DMS114 treated with DMSO at 0.1 percent for 48 hours (cell line): ENCODE measurements at regions not wholly inside any gene's neighbourhood (a gene's known extent, or its start where the extent isn't known, plus 50 kb on each side); places are given as distances from the start of the nearest gene placed in this dataset.

Experiments used
- DNase-seq: peaks from one replicate; lab custom pipeline; 2025; ENCODE audit not compliant: unreplicated experiment; lab: John Stamatoyannopoulos, UW

DNA sequence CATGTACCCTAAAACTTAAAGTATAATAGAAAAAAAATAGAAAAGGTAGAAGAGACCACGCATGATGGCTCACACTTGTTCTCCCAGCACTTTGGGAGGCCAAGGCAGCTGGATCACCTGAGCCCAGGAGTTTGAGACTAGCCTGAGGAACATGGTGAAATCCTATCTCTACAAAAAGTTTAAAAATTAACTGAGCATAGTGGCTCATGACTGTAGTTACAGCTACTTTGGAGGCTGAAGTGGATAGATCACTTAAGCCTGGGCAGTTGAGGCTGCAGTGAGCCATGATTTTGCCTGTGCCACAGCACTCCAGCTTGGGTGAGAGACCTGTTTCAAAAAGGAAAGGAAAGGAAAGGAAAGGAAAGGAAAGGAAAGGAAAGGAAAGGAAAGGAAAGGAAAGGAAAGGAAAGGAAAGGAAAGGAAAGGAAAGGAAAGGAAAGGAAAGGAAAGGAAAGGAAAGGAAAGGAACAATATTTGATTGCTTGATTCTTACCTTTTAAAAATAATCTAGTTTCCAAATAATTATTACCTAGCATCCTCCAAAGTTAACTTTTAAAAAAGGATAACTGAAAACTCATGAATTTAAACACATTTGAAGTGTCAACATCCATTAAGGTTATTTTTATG, 99.9 kb upstream of the PAX6 start:
- DNase-seq: no peak

DNA sequence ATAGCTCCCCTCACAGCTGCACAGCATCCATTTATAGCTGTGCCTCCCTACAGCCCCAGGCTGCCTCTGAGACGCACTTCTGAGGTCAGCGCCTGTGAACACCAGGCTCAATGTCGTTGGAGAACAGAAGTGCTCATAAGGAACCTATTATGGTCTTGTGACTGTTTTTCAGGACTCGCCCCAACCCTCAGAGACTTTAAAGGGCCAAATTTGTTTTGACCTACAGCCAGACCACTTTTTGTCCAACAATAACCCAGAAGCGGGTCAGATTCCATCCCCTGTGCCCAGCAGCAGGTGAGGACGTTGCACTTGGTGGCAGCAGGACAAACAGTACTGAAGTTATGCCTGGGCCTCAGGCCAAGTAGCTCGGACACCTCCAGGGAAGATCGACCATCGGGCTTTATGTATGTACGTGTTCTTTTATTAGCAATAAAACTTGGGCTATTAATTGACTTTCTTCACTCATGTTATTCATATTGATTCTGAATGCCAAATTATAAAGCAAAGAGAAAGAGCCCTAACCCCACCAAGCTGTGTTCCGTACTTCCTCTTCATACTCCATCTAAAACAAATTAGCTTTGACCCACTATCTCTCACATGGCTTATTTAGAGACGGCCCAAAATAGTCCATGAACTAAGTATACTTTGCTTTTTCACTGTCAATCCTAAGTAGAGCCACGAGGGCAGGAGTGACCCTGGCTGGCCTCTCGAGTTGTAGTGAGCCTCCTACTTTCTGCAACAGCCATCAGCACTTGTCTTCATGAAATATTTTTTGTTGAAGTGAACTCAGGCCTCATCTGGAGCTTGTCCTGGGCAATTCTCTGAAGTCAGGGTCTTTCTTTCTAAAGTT, 92.3 kb upstream of the PAX6 start:
- DNase-seq: no peak

DNA sequence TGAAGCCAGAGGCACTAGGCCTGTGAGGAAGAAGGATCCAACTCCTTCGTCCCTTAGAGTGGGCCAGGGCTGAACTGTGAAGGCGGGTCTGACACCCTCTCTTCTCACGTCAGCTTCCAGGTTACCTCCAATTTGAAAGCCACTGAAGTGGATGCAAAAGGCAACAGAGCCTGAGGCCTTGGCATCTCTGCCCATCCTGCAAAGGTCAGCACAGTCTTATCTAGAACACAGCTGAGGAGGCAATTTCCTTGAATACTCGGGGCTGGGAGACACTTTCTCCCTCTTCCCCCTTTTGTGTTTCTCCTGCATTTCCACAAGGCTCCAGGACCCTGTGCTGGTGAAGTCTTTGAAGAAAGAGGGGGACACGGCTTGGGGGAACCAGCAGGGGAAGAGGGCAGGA, 91.6 kb upstream of the PAX6 start:
- no peak for DNase-seq

DNA sequence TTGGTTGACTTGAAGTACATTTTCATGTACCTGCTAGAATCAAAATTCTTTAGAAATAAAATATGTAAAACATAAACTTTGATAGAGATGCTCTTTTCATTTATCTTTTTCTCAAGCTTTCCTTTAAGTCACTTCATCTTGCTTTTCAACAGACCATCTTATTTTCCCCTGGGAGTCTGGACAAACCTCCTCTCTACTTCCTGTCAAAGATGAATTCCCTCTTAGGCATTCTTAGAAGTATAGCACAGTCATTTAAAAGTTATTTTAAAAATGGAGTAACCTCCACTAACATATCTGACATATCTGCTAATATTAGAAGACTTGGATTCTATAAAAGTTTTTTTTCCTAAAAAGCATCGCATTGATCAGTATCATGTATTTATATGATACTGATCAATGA, 84.8 kb upstream of the PAX6 start:
- DNase-seq: no peak

DNA sequence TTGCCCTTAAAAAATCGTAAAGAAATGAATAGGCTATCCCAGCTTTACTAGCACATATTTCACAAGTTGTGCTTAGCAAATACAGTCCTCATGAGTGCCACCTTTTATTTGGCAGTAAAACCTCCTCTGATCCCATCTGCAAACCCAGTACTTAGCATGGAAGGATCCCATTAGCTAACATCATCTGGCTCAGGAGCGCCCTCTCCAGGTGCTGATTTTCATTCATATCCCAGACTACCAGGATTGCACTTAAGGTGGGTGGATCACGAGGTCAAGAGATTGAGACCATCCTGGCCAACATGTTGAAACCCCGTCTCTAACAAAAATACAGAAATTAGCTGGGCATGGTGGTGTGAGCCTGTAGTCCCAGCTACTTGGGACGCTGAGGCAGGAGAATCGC, 76.1 kb upstream of the PAX6 start:
- DNase-seq: no peak

DNA sequence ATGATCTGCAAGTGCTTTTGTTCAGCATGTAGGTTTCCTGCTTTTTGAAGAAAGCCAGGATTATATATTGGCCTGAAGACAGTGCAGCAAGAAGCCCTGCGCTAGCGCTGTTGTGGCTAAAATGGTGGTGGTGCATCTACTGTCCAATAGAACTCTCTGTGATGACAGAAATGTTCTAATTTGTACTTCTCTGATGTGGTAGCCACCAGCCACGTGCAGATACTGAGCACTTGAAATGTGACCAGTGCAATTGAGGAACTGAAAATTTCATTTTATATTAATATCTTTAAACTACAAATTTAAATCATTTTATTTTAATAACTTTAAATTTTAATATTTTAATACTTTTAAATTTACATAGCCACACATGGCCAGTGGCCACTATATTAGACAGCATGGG, 73.0 kb upstream of the PAX6 start:
- no peak for DNase-seq

DNA sequence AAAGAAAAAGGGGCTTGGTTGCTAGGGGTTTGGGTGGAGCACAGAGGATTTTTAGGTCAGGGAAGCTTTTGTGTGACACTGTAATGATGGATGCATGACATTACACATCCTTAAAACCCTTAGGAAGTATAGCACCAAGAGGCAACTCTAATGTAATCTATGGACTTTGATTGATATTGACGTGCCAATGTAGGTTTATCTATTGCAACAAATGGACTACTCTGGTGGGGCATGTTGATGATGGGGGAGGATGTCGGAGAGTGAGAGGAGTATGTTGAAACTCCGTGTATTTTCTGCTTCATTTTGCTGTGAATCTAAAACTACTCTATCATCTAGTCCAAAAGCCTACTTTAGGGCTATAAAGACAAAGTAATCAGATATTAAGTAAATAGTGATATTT, 72.3 kb upstream of the PAX6 start:
- DNase-seq: no peak

DNA sequence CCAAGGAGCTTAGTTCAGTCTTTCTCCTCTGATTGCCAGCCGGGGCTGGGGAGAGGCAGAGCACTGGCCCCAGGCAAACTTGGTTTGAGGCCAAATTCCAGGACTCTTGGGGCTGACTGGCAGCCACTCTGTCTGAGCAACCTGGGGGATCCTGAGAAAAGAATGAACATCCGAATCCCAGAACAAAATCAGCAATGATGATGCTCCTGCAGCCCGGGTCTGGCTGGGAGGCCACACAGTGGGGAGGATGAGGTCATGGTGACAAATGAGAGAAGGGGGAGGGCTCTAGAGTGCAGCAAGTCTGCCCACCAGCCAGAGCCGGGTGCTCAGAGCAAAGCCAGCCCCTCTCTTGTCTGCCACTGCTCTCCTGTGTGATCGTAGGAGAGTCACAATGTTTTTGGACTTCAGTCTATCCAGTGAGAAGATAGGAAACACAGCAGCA, 71.8 kb upstream of the PAX6 start:
- DNase-seq: no peak

DNA sequence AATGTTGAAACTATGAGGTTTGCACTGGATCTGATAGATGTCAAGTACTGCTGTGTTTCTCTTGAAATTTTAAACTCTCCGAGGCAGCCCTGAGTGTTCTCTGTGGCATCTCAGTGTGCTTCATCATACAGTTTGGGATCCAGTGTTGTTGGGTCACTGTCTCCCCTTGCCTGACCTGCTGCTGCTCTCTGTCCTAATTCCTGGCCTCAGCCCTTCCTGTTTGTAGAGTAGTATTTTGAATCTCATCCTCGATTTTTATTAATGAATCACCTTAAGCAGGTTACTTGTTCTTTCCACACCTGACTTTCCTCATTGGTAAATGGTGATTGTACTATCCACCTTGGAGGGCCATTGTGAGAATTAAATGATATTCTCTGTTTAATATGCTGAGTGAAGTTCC, 70.7 kb upstream of the PAX6 start:
- no peak for DNase-seq

DNA sequence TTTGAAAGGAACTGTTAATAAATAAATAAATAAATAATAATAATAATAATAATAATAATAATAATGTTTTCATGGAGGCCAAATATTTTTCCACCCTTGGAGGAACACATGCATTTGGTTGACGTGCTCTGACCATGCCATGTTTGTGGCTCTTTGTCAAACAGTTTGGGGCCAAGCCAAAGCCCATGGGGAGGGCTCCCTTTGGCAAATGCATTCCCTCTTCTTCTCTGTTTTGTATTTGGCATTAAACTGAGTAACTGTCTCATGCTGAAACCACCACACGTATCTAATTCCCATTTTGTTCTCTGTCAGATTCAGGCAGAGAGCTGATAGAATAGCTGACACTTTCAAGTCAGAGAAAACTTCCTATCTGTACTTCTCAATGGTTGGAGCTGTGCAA, 68.6 kb upstream of the PAX6 start:
- DNase-seq: no peak

DNA sequence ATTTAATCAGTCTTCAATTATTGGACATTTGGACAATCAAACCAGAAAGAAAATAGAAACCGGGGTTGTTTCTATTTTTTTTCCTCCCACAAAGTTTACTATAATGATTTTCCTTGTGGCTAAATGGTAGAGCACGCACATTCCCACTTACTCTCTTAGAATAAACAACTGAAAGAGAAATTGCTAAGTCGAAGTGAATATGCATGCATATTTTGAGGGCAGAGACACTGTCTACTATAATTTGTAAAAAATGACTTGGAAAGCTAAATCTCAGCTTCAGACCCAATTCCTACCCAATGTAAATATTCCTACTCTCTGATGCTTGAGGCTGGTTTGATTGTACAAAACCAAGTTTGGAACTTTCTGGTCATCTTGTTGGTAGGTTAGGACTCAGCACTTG, 66.7 kb upstream of the PAX6 start:
- no peak for DNase-seq

DNA sequence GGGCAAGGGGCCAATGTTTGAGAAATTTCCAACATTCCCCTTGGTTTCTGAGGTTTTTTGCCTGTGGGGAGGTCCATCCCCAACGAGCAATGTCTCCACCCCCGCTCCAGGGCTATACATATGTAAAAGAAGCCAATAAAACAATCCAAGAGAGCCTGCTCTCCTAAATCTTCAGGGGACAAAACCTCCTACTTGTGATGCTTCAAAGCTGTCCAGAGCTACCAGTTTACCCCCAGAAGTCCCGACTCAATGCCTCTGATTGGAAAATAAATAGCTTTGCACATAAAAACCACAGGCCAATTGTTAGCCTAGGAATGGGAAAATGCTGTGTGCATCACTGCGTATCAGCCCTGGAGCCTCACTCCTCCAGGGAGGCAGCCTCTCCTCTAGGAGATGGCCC, 66.0 kb upstream of the PAX6 start:
- no peak for DNase-seq

DNA sequence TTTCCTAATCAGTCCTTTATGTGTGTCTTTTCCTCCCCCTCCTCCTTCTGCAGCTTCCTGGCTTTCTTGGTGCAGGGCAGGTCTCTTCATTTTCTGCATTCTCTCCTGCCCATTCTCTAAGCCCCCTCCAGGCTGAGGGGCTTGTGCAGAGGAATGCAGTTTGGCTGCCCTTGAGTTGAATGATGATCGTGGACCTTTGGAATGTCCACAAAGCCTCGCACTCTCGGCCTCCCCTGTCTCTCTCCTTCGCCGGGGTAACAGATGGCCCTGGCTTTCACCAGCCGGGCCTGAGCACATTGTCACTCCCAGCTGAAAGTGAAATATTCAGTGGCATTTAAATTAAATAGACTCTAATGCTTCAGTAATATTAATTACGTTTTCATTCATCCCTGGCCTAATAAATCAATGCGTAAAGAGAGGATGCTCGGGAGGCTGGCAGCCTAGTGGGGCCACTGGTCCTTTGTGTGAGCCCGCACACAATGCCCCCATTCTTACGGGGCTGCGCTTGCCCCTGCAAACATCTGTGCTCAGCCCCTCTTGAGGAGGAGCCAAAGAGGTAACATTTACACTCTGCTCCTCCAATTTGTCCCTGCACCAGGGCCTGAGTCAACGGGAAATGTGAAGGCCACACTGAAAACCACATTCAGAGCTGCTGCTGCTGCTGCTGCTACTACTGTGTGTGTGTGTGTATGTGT, 64.9 kb upstream of the PAX6 start:
- no peak for DNase-seq

DNA sequence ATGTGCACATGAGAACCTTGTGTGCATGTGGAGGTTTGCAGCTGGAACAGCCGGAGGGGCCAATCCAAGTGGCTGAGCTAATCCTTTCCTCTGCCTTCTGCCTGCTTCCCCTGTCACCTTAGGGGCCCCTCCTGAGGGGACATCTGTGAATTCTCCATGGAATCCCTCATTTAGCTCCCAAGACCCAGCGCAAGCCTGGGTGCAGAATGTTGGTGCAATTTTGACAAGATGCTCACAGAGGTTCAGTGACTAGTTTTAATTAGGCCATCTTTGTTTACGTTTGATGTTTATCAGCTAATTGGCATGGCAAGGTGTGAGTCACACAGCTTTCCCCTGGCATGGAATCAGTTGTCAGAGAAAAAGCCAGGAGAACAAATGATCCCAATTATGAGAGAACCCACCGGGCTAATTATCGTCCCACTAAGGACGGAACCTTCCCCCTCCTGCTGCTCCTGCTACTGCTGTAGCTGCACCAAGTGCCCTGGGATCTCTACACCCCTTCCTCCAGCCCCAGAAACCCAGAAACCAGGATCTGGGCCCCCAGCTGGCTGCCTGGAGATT, 63.6 kb upstream of the PAX6 start:
- DNase-seq: no peak

DNA sequence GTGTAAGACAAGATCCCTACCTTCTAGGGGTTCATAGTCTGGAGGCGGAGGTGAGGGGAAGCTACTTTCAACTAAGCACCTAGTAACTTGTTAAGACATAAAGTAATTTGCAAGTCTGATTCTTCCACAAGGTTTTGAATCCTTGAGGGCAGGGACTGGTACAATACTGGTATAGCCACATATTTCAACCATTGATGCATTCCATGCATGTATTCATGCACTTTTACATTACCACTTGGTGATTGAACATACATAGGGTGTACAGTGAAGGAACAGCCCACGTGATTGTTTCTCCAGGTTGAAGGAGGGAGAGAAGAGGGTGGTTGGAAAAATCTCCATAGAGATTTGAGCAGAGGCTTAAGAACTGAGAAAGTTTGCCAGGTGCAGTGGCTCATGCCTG, 62.0 kb upstream of the PAX6 start:
- no peak for DNase-seq

DNA sequence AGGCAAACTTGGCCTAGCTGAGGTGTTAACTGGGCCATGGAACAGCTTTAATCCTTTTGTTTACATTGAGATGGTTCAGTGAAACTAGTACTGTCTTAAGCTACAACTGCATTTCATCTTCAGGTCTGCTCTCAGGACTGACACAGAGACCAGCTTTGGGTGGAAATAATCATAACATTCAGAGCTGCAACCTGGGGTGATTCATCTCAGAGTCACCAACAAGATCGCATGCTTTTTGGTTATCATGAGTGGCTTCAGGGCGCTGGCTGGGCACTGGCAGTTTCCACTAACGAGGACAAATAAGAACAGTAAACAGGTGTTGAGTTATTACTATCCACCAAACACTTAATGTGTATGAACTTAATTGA, 60.9 kb upstream of the PAX6 start:
- DNase-seq: no peak

DNA sequence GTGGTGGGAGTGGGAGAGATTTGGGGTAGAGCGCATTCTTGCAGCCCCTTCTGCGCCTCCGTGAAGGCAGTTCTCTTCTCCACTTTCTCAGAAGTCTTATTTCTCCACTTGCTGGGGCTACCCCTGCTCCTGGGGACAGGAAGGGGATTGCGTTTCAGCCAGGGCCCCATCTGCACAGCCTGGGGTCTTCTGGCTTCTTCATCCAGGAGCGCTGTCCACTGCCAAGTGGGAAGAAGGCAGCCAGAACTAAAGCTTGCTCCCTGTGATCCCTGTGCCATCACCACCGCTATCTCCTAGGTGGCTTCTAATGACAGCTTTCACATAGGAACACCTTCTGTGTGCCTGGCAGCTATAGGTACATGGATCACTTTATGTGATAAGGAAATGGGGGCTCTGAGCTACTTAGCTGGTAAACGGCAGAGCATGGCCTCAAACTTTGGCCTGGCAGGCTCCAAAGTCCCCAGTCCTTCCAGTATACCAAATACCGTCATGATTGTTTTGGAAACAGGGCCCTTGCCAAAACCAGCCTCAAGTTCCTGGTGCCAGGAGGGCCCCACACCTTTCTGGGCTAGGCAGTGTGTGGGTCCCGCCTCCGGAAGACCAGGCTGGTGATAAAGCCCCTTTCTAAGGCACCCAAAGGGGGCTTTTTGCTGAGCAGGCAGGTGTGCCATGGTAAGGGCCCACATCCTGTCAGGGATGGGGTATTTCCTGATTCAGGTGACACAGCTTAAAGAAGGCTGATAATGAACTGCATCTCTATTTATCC, 60.4 kb upstream of the PAX6 start:
- DNase-seq: no peak

DNA sequence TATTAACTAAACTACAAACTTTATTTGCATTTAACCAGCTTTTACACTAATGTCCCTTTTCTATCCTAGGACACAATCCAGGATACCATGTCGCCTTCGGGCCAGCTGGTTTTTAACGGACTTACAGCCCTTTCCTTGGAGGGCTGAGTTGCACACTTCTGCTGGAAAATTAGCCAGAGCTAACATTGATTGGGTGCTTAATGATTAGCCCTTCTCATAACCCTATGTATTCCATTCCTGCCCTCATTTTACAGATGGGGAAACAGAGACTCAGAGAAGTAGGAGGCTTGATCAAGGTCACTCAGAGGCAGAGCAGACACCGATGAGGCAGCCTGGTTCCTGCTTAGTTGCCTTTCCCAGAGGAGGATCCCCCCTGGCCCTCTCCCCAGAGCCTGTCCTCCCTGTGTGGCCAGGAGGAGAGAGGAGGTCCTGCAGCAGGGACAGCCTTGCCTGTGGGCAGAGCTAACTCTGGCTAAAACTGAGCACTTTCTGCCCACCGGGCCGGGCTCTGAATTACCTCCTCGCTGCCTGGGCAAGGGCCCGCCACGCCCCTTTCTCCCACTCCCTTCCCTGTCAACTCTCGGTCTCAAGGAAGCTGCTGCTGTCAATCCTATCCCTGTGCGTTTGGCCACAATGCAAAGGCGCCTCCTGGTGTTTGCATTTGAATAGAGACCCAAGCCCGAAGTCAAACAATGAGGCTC, 59.6 kb upstream of the PAX6 start:
- DNase-seq: peak; percentile 97

DNA sequence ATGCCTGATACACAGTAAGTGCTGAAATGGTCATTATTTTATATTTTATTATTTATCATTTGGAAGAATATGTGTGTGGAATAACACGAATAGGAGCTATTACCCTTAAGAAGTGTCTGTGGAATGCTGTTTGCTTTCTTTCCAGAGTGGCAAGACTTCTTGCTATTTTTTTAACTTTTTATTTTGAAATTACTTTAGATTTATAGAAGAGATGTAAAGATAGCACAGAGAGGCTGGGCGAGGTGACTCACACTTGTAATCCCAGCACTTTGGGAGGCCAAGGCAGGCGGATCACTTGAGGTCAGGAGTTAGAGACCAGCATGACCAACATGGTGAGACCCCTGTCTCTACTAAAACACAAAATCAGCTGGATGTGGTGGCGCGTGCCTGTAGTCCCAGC, 58.9 kb upstream of the PAX6 start:
- DNase-seq: no peak

DNA sequence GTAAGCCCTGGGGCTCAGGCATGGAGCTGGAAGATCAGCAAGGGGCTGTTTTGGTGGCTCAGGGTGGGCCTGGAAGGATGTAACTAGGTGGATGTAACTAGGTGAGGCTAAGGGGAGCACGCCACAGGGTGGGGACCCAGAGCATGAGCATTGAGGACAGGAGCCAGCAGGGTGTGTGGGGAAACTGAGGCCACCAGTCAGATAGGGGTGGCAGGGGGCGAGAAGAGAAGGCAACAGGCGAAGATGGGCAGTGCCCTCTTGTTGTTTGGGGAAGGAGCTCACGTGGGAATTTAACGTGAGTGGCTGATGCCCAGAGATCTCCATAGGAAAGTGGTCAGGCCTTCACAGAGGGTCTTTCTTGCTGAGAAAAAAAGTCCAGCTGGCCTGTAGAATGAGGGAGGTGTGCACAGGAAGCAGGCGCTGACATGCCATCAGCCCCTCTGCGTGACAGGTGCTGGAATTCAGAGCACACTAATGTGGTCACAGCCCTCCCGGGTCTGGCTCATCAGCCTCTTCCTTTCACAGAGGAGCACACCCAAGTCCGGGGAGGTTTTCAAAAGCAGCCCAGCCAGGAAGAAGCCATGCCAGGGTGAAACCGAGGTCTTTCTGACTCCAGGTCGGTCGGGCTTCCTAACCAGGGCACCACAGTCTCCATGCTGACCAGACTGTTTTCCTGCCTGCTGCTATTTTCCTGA, 54.6 kb upstream of the PAX6 start:
- no peak for DNase-seq
